B cell (primary cell): ENCODE measurements at regions not wholly inside any gene's neighbourhood (a gene's known extent, or its start where the extent isn't known, plus 50 kb on each side); places are given as distances from the start of the nearest gene placed in this dataset.

Experiments used
- ATAC-seq: fragments of 200-7000 bp; cut with Tn5 transposase; one replicate; pipeline ENCODE4 v1.10.0; 2021; ENCODE audit warnings: low read depth, mild to moderate bottlenecking, moderate number of reproducible peaks, moderate library complexity
- CTCF ChIA-PET: fragments of 350-600 bp; sonication (Branson Sonifier 250); formaldehyde crosslinking; loops from one replicate; lab custom pipeline; 2021; ENCODE audit warnings: antibody characterized with exemption, inconsistent platforms; lab: Charles Lee
- POLR2A ChIA-PET: fragments of 350-600 bp; sonication (Branson Sonifier 250); formaldehyde crosslinking; loops from one replicate; lab custom pipeline; 2021; ENCODE audit warnings: antibody characterized with exemption; lab: Charles Lee
- DNase-seq: peaks from one replicate; pipeline ENCODE4 v3.0.0; 2013
- H2AFZ ChIP-seq: 2 replicates; pipeline ENCODE4 v1.6.1; 2012; ENCODE audit warnings: mild to moderate bottlenecking, low read depth, low read length; ENCODE audit not compliant: insufficient read depth, poor library complexity, severe bottlenecking
- H3K27ac ChIP-seq, 2 donors: 1 replicate in 1 of 2; 2 replicates in 1 of 2; pipeline ENCODE4 v1.5.1; 2012 to 2013; ENCODE audit warnings: low read length in 2 of 2, mild to moderate bottlenecking in 2 of 2, moderate library complexity in 1 of 2
- H3K27me3 ChIP-seq, 4 experiments: fragments of 200-600 bp in 1 of 4; sonication (generic) in 1 of 4; replicated peaks in 1 of 4; 1 replicate in 2 of 4; 2 replicates in 2 of 4; pipeline versions ENCODE4 v1.6.1 to v1.7.0; 2013 to 2016; ENCODE audit warnings: low read length in 3 of 4, mild to moderate bottlenecking in 2 of 4, mixed read lengths in 1 of 4, moderate library complexity in 1 of 4; ENCODE audit not compliant: insufficient read depth in 4 of 4, control insufficient read depth in 3 of 4; ENCODE audit errors: control extremely low read depth in 1 of 4
- H3K36me3 ChIP-seq, 2 experiments: replicated peaks in 1 of 2; 1 replicate in 1 of 2; 2 replicates in 1 of 2; pipeline versions ENCODE4 v1.6.1 to v1.7.1; 2013; ENCODE audit warnings: low read length in 1 of 2; ENCODE audit not compliant: insufficient read depth in 2 of 2, control insufficient read depth in 1 of 2; ENCODE audit errors: control extremely low read depth in 1 of 2, extremely low read depth in 1 of 2
- H3K4me1 ChIP-seq, 2 donors: fragments of 200-600 bp in 1 of 2; sonication (generic) in 1 of 2; 1 replicate in 1 of 2; 2 replicates in 1 of 2; pipeline versions ENCODE4 v1.5.1 to v1.6.1; 2013 to 2017; ENCODE audit warnings: low read length in 2 of 2; ENCODE audit not compliant: control insufficient read depth in 2 of 2, insufficient read depth in 2 of 2
- H3K4me2 ChIP-seq: replicated peaks from 2 replicates; pipeline ENCODE3; 2012; ENCODE audit warnings: mild to moderate bottlenecking, low read depth, low read length; ENCODE audit not compliant: poor library complexity, severe bottlenecking
- H3K4me3 ChIP-seq, 5 experiments: fragments of 200-600 bp in 1 of 5; sonication (generic) in 1 of 5; 1 replicate in 3 of 5; 2 replicates in 2 of 5; pipeline versions ENCODE4 v1.5.1 to v1.7.0; 2011 to 2016; ENCODE audit warnings: low read length in 4 of 5, mild to moderate bottlenecking in 4 of 5, low read depth in 2 of 5, control low read depth in 1 of 5, moderate library complexity in 1 of 5; ENCODE audit not compliant: insufficient read depth in 1 of 5; ENCODE audit errors: control extremely low read depth in 1 of 5, extremely low read depth in 1 of 5
- H3K79me2 ChIP-seq: fragments of 200-600 bp; sonication (generic); one replicate; pipeline ENCODE4 v1.6.0; 2016; ENCODE audit warnings: low read length; ENCODE audit not compliant: control insufficient read depth, insufficient read depth
- H3K9ac ChIP-seq: fragments of 200-600 bp; sonication (generic); 2 replicates; pipeline ENCODE4 v1.6.1; 2017; ENCODE audit warnings: mild to moderate bottlenecking, low read length, moderate library complexity
- H3K9me3 ChIP-seq, 3 donors: one replicate each; pipeline versions ENCODE4 v1.6.1 to v1.7.1; 2013; ENCODE audit warnings: low read length in 2 of 3; ENCODE audit not compliant: control insufficient read depth in 2 of 3, insufficient read depth in 1 of 3; ENCODE audit errors: control extremely low read depth in 1 of 3
- H4K20me1 ChIP-seq: 2 replicates; pipeline ENCODE4 v1.6.0; 2012; ENCODE audit warnings: mild to moderate bottlenecking, low read length; ENCODE audit not compliant: insufficient read depth, control insufficient read depth, poor library complexity, severe bottlenecking
- H3K27ac Mint-ChIP-seq: one replicate; pipeline ENCODE4 v1.8.0; 2021; ENCODE audit warnings: mixed read lengths
- H3K27me3 Mint-ChIP-seq: one replicate; pipeline ENCODE4 v1.8.0; 2021; ENCODE audit warnings: mixed read lengths
- H3K4me1 Mint-ChIP-seq: one replicate; pipeline ENCODE4 v1.8.0; 2021; ENCODE audit warnings: mixed read lengths
- H3K4me3 Mint-ChIP-seq: one replicate; pipeline ENCODE4 v1.8.0; 2021; ENCODE audit warnings: mixed read lengths
- H3K9me3 Mint-ChIP-seq: one replicate; pipeline ENCODE4 v1.8.0; 2022; ENCODE audit warnings: mixed read lengths; ENCODE audit not compliant: insufficient read depth
- EZH2 ChIP-seq: IDR thresholded peaks from 2 replicates; pipeline ENCODE4 v1.6.1; 2012; ENCODE audit warnings: borderline replicate concordance, low read depth, mild to moderate bottlenecking, moderate library complexity, low read length; ENCODE audit not compliant: insufficient read depth, poor library complexity, severe bottlenecking
- WGBS: methylation state at CpG from one replicate; pipeline ENCODE4 v1.1.5; 2013; ENCODE audit warnings: missing lambda C conversion rate; ENCODE audit not compliant: insufficient coverage; 5-methylcytosine and 5-hydroxymethylcytosine counted together
- intact Hi-C: fragments of 100-400 bp; cut with micrococcal nuclease; formaldehyde crosslinking; loops from one replicate; pipeline ENCODE4 v1.10.0; 2022
- TF ChIP-seq, protein P1 (sequence below): fragments of 200-600 bp; IDR thresholded peaks from one replicate; pipeline ENCODE4 v1.8.0; 2022; ENCODE audit warnings: antibody characterized with exemption, mild to moderate bottlenecking

DNA sequence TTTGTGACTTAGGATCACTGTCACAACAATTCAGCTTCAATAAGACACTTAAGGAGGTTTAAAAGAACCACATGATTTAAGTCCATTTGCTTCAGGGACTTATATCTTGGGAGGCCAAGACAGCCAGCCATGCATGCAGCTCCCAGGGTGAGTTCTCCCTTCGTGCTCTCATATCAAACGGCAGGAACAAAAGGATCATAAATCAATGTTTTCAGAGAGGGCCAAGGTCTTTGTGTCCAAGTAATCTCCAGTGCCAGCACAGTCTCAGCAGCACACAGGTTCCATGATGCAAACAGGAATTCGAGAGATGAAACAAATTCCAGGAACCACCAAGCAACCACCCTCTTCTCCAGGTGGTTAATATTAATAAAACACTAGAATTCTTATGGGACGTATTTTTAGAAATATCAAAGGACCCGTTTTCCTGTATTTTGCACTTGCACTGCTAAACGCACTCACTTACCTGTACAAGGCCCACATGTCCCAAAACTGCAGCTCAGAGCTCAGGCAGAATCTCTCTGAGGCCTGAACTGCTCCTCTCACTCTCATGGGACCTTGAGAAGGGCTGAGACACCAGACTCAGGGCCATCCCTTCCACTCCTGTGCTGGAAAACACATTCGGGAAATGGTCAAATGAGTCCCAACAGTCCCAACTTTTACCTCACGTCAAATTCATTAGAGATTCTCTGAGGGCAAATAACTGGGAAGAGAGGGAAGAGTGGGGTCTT is 100.0 kb upstream of the RAB4A start:
- no peaks in the 10 kb centered on the region for H3K4me1 ChIP-seq
- H3K27me3 ChIP-seq = no peaks in the 10 kb centered on the region
- no peaks in the 10 kb centered on the region for H4K20me1 ChIP-seq
- Mint-ChIP-seq H3K9me3 (no peaks in the 10 kb centered on the region), H3K27me3 (peaks cover 11% of the 10 kb centered on the region), H3K27ac (no peak overlapping the region), H3K4me1 (no peaks in the 10 kb centered on the region), H3K4me3 (no peak overlapping the region)
- H3K79me2 ChIP-seq = no peaks in the 10 kb centered on the region
- H3K4me2 ChIP-seq = no peak overlapping the region
- ATAC-seq (no peak), DNase-seq (no peak)
- H3K9me3 ChIP-seq = no peaks in the 10 kb centered on the region
- 77% methylated on average over 4 of the region's 8 CpGs for WGBS
- no peak overlapping the region for H2AFZ ChIP-seq
- POLR2A ChIA-PET = no interaction called here
- no peak overlapping the region for H3K9ac ChIP-seq
- H3K36me3 ChIP-seq = no peaks in the 10 kb centered on the region
- no peak overlapping the region for H3K4me3 ChIP-seq
- no peak overlapping the region for H3K27ac ChIP-seq
- intact Hi-C loops = no loop called here
- CTCF ChIA-PET = no interaction called here
- TF ChIP-seq, protein P1, sequence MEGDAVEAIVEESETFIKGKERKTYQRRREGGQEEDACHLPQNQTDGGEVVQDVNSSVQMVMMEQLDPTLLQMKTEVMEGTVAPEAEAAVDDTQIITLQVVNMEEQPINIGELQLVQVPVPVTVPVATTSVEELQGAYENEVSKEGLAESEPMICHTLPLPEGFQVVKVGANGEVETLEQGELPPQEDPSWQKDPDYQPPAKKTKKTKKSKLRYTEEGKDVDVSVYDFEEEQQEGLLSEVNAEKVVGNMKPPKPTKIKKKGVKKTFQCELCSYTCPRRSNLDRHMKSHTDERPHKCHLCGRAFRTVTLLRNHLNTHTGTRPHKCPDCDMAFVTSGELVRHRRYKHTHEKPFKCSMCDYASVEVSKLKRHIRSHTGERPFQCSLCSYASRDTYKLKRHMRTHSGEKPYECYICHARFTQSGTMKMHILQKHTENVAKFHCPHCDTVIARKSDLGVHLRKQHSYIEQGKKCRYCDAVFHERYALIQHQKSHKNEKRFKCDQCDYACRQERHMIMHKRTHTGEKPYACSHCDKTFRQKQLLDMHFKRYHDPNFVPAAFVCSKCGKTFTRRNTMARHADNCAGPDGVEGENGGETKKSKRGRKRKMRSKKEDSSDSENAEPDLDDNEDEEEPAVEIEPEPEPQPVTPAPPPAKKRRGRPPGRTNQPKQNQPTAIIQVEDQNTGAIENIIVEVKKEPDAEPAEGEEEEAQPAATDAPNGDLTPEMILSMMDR = no peak
- TF ChIP-seq EZH2 = no peak

DNA sequence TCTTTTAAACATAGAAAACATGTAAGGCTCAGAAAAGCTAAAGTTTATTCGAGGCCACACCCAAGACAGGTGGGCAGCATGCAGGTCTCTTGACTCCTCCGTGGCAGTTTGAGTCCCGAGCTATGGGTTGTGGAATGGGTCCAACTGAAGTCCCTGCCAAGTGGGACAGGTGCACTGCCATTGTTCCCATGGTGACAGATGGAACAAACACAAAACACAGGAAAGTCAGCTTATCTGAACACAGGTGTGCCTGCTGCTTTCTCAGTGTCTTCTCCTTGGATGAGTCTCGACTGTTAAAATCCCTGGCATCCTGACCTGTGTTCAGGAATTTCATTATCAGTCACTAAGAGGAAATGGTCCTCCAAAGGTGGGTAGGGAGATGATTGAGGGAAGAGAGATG is 99.0 kb upstream of the RAB4A start:
- Histone ChIP-seq H3K9me3 (no peaks in the 10 kb centered on the region), H3K27me3 (no peaks in the 10 kb centered on the region), H3K36me3 (no peaks in the 10 kb centered on the region), H3K9ac (no peak overlapping the region), H3K4me2 (no peak overlapping the region), H2AFZ (no peak overlapping the region), H3K4me3 (no peak overlapping the region), H3K79me2 (no peaks in the 10 kb centered on the region), H4K20me1 (no peaks in the 10 kb centered on the region), H3K4me1 (no peaks in the 10 kb centered on the region), H3K27ac (no peak overlapping the region)
- TF ChIP-seq, protein P1 = no peak
- no peak for TF ChIP-seq EZH2
- H3K9me3 Mint-ChIP-seq = no peaks in the 10 kb centered on the region
- peaks cover 10% of the 10 kb centered on the region for H3K27me3 Mint-ChIP-seq
- intact Hi-C loops = no loop called here
- H3K27ac Mint-ChIP-seq = no peak overlapping the region
- H3K4me1 Mint-ChIP-seq = no peaks in the 10 kb centered on the region
- POLR2A ChIA-PET = no interaction called here
- CTCF ChIA-PET = no interaction called here
- ATAC-seq (no peak), DNase-seq (no peak)
- 96% methylated on average over 4 of the region's 4 CpGs for WGBS
- H3K4me3 Mint-ChIP-seq = no peak overlapping the region
